NCI-H1694 treated with DMSO at 0.1 percent for 48 hours (cell line): ENCODE measurements at regions not wholly inside any gene's neighbourhood (a gene's known extent, or its start where the extent isn't known, plus 50 kb on each side); places are given as distances from the start of the nearest gene placed in this dataset.

Experiments
- DNase-seq: peaks from one replicate; lab custom pipeline; 2025; lab: John Stamatoyannopoulos, UW

GRCh38 chr14:25150401-25150800 is 100.5 kb upstream of the STXBP6 start:
- no peak for DNase-seq

- DNase-seq = no peak
Measured at GRCh38 chr14:25140411-25140810, 90.5 kb upstream of the STXBP6 start.

DNA sequence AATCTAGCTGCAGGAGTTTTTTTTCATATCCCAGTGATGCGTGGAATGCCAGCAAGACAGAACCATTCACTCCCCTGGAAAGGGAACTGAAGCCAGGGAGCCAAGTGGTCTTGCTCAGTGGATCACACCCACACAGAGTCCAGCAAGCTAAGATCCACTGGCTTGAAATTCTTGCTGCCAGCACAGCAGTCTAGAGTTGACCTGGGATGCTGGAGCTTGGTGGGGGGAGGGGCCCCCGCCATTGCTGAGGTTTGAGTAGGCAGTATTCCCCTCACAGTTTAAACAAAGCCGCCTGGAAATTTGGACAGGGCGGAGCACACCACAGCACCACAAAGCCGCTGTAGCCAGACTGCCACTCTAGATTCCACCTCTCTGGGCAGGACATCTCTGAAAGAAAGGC is 86.9 kb upstream of the STXBP6 start:
- no peak for DNase-seq

DNA sequence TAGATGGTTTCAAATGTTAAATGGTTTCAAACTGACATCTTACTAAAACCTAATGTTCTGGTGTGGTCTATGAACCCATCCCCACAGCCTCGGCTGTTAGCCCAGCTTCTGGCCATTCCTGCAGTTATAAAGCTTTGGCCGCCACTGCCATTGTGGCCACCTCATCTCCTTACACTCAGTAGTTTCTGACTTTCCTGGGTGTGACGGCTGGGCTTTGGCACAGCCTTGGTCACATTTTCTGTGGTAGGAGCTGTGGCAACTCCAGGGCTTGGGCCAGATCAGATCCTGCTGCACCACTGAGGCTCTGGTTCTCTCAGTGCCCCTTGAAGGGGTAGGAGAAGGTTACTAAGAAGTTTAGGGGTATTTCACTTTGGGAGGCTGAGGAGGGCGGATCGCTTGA is 84.2 kb upstream of the STXBP6 start:
- no peak for DNase-seq

DNA sequence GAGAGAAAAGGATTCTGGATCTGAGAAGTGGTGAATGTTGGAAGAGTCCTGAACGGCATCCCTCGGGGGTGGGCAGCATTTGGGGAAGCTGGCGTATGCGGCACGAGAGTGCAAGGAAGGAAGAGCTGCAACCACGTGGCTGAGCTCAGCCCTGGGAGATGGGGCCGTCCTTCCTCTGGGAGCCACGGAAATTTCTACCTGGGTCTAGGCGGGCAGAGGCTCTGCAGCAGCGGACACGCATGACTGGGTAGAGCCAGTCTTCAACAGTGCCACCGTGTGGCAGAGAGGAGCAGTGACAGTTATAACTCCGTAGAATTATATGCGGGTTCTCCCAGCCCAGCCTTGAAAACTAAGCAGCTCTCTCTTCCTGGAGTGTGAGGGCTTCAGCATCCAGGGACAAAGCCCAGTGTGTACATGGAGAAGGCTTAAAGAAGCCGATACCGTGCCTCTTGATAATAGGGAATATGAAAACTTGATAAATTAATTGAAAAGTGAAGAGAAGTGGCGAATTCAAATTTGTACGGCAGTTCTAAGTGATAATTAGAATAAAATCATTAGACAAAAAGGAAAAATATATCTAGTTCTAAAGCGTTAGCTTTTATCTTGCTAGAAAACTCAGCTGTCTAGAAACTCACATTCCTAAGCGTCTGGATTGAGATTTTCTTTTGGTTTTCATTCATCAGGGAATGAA is 82.9 kb upstream of the STXBP6 start:
- peak; percentile 45 for DNase-seq

GRCh38 chr14:25132094-25132493 is 82.1 kb upstream of the STXBP6 start:
- DNase-seq = no peak

- DNase-seq = no peak
Measured at GRCh38 chr14:25122843-25123242, 72.9 kb upstream of the STXBP6 start.

DNA sequence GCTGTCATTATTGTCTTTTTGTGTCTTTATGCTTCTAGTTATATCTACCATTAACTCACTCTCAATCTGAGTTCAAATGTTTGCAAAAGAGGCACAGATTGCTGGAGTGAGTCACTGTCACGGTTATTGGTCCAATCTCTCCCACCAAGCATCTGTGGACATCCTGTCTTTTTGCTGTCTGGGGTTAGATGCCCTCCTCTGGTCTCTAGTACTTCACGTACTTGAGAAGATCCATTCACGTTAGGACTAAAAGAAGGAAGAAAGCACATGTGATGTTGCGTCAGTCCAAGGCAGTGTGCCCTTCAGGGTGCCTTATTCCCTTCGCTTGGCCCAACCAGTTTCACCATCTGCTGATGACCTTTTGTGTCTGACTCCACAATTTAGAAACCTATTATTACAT is 72.3 kb upstream of the STXBP6 start:
- no peak for DNase-seq

DNA sequence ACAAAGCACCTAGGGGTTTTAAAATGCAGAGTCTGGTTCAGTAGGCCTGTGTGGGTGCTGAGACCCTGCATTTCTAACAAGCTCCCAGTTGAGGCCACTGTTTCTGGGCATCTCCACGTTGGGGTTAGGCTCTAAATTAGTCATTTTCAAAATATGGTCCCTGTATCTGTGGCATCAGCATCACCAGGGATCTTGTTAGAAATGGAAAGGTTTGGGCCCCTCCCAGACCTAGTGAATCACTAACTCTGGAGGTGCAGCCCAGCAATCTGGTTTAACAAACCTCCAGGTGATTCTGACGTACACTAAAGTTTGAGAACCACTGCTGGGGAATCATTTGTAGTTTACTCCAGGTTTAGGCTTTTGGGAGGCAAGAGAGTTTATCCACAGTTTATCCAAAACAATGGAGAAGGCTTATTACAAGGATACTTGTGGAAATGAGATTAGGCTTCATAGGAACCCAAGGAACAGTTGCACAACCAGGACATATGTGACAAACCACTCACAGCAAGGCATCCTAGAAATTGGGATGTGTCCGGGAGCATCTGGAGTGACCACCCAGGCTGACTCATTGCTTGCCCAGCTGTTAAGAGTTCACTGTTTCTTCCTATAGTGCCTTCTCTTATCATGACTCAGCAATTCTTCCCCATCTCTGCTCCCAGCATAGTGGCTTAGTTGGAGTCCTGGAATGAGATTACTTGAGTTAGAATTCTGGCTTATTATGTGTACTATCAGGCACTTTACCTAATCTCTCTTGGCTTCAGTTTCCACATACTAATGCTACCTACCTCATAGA is 71.6 kb upstream of the STXBP6 start:
- no peak for DNase-seq

GRCh38 chr14:25120261-25120660 is 70.3 kb upstream of the STXBP6 start:
- DNase-seq = no peak

DNA sequence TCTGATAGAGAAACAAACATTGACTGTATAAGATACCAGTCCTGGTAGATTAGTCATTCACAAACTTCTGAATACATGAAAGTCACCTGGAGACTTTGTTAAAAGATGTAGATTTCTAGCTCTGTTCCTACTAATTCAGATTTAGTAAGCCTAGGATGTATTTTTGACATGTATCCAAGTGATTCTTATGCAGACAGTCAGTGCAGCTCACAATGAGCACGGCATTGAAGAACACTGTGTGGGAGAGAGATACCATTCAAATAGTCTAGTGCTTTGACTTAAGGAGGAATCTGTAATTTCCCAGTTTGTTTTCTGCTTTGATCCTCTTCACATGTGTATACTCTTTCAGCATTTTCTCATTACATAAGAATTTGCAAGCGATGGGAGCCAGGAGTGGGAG is 68.7 kb upstream of the STXBP6 start:
- no peak for DNase-seq

GRCh38 chr14:25117342-25117741 is 67.4 kb upstream of the STXBP6 start:
- no peak for DNase-seq

DNA sequence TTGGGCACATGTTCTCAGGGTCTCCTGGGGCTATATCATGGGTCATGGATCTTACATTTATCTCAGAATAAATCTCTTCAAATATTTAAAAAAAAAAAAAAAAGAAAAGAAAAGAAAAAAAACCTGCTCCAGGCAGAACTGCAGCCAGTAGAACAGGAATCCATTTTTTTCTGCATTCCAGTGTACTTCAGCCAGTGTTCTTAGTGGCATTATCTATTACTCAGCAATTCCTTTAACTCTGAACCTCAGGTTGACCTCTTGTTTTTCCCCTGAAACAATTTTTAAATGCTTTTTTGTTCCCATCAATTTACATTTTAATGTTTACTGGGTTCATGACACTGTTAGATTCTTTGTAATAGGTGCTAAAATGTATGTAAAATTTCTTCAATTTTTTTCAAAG is 66.7 kb upstream of the STXBP6 start:
- DNase-seq = no peak

DNA sequence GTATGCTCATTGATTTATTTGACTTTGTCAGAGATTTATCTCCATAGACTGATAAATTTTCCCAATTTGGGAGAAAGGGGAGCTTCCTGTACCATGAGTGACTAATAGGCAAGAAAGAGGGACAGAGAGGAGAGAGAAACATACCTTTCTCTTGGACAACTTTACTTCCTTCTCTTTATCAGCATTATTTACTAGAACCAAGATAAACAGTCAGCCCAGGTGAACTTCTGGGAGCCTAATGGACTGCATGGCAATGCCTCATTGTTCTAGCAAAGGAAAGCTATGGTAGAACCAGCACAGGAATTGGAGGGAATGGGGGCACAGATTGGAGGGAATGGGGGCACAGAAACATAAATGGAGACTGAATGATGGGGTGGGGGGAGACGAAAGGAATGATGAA is 63.4 kb upstream of the STXBP6 start:
- no peak for DNase-seq

- no peak for DNase-seq
Measured at GRCh38 chr14:25111061-25111601, 61.2 kb upstream of the STXBP6 start.

GRCh38 chr14:25110106-25110505 is 60.2 kb upstream of the STXBP6 start:
- DNase-seq = no peak

DNA sequence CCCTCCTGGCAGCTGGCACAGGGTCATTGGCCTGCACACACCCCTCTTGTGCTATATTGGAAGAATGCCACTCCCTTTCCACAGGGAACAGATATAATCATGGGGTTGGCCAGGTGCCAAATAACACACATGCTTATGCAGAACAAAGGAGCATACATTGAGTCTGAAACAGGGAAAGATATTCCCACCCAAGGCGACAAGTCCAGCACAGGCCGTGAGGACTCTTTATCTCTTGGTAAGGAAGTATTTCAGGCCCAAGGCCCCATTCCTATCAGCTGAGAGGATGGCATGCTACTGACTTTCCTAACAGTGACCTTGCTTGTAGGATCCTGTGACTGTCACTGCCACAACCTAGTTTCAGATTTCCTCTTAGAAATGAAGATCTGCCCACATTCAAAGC is 59.0 kb upstream of the STXBP6 start:
- no peak for DNase-seq

GRCh38 chr14:25108291-25108690 is 58.3 kb upstream of the STXBP6 start:
- DNase-seq = no peak

- DNase-seq = no peak
Measured at GRCh38 chr14:25103820-25104219, 53.9 kb upstream of the STXBP6 start.

- no peak for DNase-seq
Measured at GRCh38 chr14:25103271-25103670, 53.3 kb upstream of the STXBP6 start.

DNA sequence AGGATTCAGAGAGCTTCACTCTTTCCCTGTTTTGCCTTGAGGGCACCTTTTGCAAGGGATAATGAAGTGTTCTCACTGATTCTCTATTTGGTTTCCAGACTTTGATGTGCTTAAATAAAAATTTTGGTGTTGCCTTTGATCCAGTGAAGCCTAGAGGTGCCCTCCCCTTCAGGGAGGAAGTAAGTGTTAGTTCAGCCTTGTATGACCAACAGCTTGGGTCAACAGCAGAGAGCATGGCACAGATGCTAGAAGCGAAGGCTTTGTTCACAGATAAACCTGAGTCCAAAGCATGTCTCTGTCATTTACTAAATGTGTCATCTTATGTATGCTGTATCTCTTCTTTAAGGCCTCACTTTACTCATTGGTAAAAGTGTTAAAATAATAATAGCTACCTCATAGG is 52.8 kb upstream of the STXBP6 start:
- DNase-seq = no peak

GRCh38 chr14:25101276-25101675 is 51.3 kb upstream of the STXBP6 start:
- DNase-seq = no peak
